Prostate gland (tissue), 2 donors: ENCODE measurements at regions not wholly inside any gene's neighbourhood (a gene's known extent, or its start where the extent isn't known, plus 50 kb on each side); places are given as distances from the start of the nearest gene placed in this dataset.

Source experiments
- DNase-seq: peaks from one replicate; pipeline ENCODE4 v3.0.0-alpha.2; 2019; ENCODE audit warnings: low spot score
- H3K27ac ChIP-seq, 2 donors: fragments of 200-600 bp; sonication (generic); 2 replicates each; pipeline ENCODE4 v1.5.1; 2017 to 2019
- H3K27me3 ChIP-seq: fragments of 200-600 bp; sonication (generic); replicated peaks from 2 replicates; pipeline ENCODE4 v1.5.1; 2019; ENCODE audit not compliant: insufficient read depth
- H3K36me3 ChIP-seq, 2 donors: fragments of 200-600 bp; sonication (generic); 1 replicate in 1 of 2; 2 replicates in 1 of 2; pipeline versions ENCODE4 v1.5.1 to v1.8.1; 2017 to 2019
- H3K4me1 ChIP-seq: fragments of 200-600 bp; sonication (generic); replicated peaks from 2 replicates; pipeline ENCODE4 v1.5.1; 2019
- H3K4me3 ChIP-seq, 2 donors: fragments of 200-600 bp; sonication (generic); 2 replicates each; pipeline ENCODE4 v1.5.1; 2017 to 2019
- H3K9me3 ChIP-seq: fragments of 200-600 bp; sonication (generic); 2 replicates; pipeline ENCODE4 v1.5.1; 2017
- POLR2A ChIP-seq: fragments of 450-650 bp; IDR thresholded peaks from one replicate; pipeline ENCODE4 v1.6.1; 2016; ENCODE audit warnings: antibody characterized with exemption, mild to moderate bottlenecking
- POLR2AphosphoS5 ChIP-seq: sonication (generic); formaldehyde crosslinking; IDR thresholded peaks from one replicate; pipeline ENCODE4 v1.6.1; 2017; ENCODE audit warnings: antibody characterized with exemption
- WGBS: methylation state at CpG from one replicate; pipeline ENCODE4 v1.1.5; 2018; 5-methylcytosine and 5-hydroxymethylcytosine counted together
- intact Hi-C: fragments of 100-400 bp; cut with DNase I; formaldehyde crosslinking; loops from one replicate; pipeline ENCODE4 v1.14.2; 2022
- TF ChIP-seq, protein P1 (sequence below), 4 experiments: fragments of 200-600 bp in 2 of 4; fragments of 450-650 bp in 2 of 4; sonication (generic) in 2 of 4; IDR thresholded peaks; 1 replicate in 3 of 4; 2 replicates in 1 of 4; pipeline ENCODE4 v1.5.1; 2016 to 2019; ENCODE audit warnings: antibody characterized with exemption in 4 of 4, mild to moderate bottlenecking in 2 of 4, moderate library complexity in 2 of 4

DNA sequence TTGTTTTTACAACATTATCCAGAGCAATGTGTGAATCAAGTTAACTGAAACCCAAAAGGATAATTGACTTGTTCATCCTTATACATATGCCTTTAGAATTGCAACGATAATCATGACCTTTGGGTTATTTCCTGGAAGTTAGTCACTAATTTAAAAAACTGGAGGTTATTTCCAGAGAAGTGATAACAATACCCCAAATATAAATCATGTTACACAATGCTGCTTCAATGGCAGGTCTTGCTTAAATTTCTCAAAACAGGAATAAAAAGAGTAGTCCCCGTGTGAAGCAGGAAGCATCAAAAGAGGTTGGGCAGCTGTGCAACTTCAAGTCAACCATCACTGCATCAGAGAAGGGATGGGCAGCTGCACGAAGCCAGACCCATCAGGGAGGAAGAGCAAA, 134.4 kb downstream of the EFNB2 start:
- no peak for DNase-seq
- no peaks in the 10 kb centered on the region for H3K9me3 ChIP-seq
- H3K4me3 ChIP-seq, result no peak overlapping the region
- no peak overlapping the region for H3K27ac ChIP-seq
- TF ChIP-seq POLR2A (no peak), POLR2AphosphoS5 (no peak)
- TF ChIP-seq, protein P1, sequence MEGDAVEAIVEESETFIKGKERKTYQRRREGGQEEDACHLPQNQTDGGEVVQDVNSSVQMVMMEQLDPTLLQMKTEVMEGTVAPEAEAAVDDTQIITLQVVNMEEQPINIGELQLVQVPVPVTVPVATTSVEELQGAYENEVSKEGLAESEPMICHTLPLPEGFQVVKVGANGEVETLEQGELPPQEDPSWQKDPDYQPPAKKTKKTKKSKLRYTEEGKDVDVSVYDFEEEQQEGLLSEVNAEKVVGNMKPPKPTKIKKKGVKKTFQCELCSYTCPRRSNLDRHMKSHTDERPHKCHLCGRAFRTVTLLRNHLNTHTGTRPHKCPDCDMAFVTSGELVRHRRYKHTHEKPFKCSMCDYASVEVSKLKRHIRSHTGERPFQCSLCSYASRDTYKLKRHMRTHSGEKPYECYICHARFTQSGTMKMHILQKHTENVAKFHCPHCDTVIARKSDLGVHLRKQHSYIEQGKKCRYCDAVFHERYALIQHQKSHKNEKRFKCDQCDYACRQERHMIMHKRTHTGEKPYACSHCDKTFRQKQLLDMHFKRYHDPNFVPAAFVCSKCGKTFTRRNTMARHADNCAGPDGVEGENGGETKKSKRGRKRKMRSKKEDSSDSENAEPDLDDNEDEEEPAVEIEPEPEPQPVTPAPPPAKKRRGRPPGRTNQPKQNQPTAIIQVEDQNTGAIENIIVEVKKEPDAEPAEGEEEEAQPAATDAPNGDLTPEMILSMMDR (IDR thresholded peaks at IDR 0.05), result no peak
- no peaks in the 10 kb centered on the region for H3K36me3 ChIP-seq
- 70% methylated on average over 3 of the region's 3 CpGs for WGBS
- intact Hi-C loops, result no loop called here
- no peaks in the 10 kb centered on the region for H3K27me3 ChIP-seq
- H3K4me1 ChIP-seq, result no peaks in the 10 kb centered on the region

DNA sequence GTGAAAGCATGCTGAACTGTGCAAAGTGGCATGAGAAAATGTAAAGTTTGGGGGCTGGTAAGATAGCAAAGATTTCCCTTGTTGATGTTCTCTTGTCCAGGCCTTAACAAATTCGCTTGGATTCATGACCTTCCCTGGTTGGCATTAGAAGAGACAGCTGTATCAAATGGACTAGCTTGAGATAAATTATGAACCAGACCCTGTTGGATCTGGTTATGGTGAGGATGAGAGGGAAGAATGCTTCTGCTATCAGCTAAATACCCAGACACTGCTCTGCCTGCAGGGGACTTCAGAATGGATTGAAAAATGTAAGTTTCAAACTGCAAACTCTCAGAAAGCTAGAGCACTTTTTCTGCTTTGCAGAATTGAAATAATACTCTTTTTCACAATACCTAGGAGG, 135.2 kb downstream of the EFNB2 start:
- DNase-seq, result no peak
- H3K27me3 ChIP-seq, result no peaks in the 10 kb centered on the region
- no peaks in the 10 kb centered on the region for H3K4me1 ChIP-seq
- WGBS, result 80% methylated on average over 1 of the region's 1 CpG
- H3K27ac ChIP-seq, result no peak overlapping the region
- intact Hi-C loops, result no loop called here
- H3K9me3 ChIP-seq, result no peaks in the 10 kb centered on the region
- no peaks in the 10 kb centered on the region for H3K36me3 ChIP-seq
- H3K4me3 ChIP-seq, result no peak overlapping the region
- TF ChIP-seq POLR2A, result no peak
- TF ChIP-seq POLR2AphosphoS5, result no peak
- TF ChIP-seq, protein P1 (IDR thresholded peaks at IDR 0.05), result no peak

DNA sequence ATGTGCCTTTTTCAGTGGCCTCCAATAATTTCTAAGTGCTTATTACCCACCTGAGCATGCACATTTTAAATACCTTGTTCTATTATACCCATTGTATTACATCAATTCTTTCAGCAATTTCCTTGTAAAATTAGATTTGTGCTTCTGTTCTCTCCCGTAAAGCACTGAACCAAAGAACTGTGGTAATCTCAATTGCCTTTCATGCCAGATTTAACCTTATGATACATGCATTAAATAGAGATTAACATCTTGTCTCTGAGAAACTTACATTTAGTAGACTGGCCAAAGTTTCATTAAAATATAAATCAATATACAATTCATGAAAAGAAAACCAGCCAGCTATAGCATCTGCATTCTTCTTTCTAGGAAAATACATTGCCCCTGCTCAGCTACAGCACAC, 137.2 kb downstream of the EFNB2 start:
- DNase-seq, result no peak
- H3K36me3 ChIP-seq, result no peaks in the 10 kb centered on the region
- H3K9me3 ChIP-seq, result no peaks in the 10 kb centered on the region
- no peak overlapping the region for H3K27ac ChIP-seq
- WGBS, result 64% methylated on average over 1 of the region's 1 CpG
- H3K4me3 ChIP-seq, result no peak overlapping the region
- no peaks in the 10 kb centered on the region for H3K4me1 ChIP-seq
- H3K27me3 ChIP-seq, result no peaks in the 10 kb centered on the region
- intact Hi-C loops, result no loop called here
- TF ChIP-seq, protein P1 (IDR thresholded peaks at IDR 0.05), result no peak
- no peak for TF ChIP-seq POLR2A
- no peak for TF ChIP-seq POLR2AphosphoS5

DNA sequence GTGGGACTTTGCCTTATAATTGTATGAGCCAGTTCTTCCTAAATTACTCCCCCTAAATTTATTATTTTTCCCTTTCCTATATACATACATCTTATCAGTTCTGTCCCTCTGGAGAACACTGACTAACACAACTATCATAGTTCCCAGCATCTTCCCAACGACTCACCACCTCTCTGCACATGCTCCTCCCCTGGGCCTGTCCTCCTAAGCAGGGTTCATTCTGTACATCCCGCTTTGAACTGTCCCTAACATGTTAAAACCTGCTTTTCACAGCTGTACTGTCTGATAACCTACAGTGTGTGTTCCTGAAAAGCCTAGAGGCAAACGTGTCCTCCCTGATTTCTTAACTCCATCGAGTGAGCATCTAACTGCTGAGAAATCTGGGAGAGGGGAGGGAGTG, 141.7 kb downstream of the EFNB2 start:
- H3K27me3 ChIP-seq, result no peaks in the 10 kb centered on the region
- TF ChIP-seq POLR2AphosphoS5 (no peak), POLR2A (no peak)
- TF ChIP-seq, protein P1 (IDR thresholded peaks at IDR 0.05), result no peak
- no peaks in the 10 kb centered on the region for H3K9me3 ChIP-seq
- DNase-seq, result no peak
- intact Hi-C loops, result no loop called here
- no peak overlapping the region for H3K27ac ChIP-seq
- H3K36me3 ChIP-seq, result no peaks in the 10 kb centered on the region
- 33% methylated on average over 4 of the region's 4 CpGs for WGBS
- H3K4me3 ChIP-seq, result no peak overlapping the region
- no peaks in the 10 kb centered on the region for H3K4me1 ChIP-seq

DNA sequence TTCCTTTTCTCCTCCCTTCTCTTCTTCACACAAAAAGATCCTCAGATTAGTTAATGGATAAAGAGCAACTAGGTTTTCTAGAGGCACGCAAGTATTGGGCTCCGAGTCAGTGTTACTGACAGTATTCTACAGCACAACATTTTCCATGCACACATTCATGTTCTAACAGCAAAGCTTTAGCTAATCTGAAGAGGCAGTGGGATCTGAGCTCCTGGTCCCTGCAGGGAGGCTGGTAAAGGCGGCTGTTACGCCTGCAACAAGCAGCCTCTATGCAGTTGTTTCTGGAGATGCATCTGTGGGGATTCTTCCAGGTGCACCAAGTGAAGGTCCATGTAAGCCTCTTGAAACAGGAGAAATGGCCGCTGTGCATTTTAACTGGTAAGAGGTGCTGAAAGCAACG, 143.8 kb downstream of the EFNB2 start:
- TF ChIP-seq POLR2AphosphoS5 (no peak), POLR2A (no peak)
- TF ChIP-seq, protein P1 (IDR thresholded peaks at IDR 0.05), result no peak

More for the DNA sequence above, 143.8 kb downstream of the EFNB2 start:
- intact Hi-C loops, result no loop called here
- no peaks in the 10 kb centered on the region for H3K4me1 ChIP-seq
- WGBS, result 97% methylated on average over 6 of the region's 6 CpGs
- no peaks in the 10 kb centered on the region for H3K9me3 ChIP-seq
- no peak for DNase-seq
- H3K36me3 ChIP-seq, result no peaks in the 10 kb centered on the region
- no peaks in the 10 kb centered on the region for H3K27me3 ChIP-seq
- H3K27ac ChIP-seq, result no peak overlapping the region
- H3K4me3 ChIP-seq, result no peak overlapping the region
